ENCODE measurements at regions not wholly inside any gene's neighbourhood (a gene's known extent, or its start where the extent isn't known, plus 50 kb on each side); places are given as distances from the start of the nearest gene placed in this dataset.

DNA sequence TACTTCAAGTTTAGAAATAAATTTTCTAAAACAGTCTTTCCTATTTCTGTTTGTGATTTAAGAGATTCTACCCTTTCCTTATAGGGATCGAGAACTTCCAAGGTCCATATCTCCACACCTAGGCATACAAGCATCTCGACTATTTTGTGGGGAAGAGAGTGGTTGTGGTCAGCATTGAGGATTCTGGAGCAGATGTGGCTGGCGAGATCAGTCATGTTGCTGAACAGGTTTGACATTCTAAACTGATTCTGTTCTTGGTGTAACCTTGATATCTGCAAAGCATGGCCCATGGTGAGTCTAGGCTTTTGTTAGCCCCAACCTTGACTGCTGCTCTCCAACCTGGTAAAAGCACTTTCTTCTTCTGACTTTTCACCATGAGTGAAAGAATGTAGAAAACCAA lies 167.6 kb upstream of the POGK start (continued):
- TF ChIP-seq YY1 (IDR thresholded peaks at IDR 0.05; ENCODE audit: extremely low read depth, insufficient replicate concordance, low read depth, low read length) (no peak), EZH2 (IDR thresholded peaks at IDR 0.05) (no peak), EGR1 (IDR thresholded peaks at IDR 0.05; ENCODE audit: low read depth) (no peak)

DNA sequence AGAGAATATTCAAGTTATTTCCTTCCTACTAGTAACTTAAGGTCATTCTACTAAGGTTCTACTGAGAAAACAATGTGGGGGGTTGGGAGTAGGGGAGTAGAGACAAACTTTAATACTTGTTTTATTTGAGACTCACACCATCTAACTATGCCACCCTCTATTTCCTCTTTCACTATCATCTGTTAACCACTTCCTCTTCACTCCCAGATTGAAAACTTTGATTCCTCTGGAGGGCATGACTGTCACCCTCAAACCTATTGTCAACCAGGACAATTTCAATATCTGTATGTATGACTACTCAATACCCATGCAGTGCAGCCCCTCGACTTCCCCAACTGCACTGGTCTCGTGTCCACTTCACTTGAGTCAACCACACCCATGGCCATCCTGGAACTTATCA lies 165.6 kb upstream of the POGK start:
- Histone ChIP-seq H3K9ac (ENCODE audit: low read length) (no peak overlapping the region), H3K27me3 (ENCODE audit: insufficient read depth, low read length) (0 out of 2 replicates have a peak, but pooled peaks cover 3% of the 10 kb centered on the region), H3K4me3 (replicated peaks in 1 of 2; ENCODE audit: low read depth in 1 of 2, low read length in 2 of 2) (no peak overlapping the region), H2AFZ (ENCODE audit: low read depth, low read length, poor library complexity, severe bottlenecking) (no peak overlapping the region), H3K9me3 (ENCODE audit: control insufficient read depth in 1 of 2, insufficient read depth in 1 of 2, low read depth in 1 of 2, low read length in 2 of 2) (no peaks in the 10 kb centered on the region), H3K27ac (ENCODE audit: low read depth, low read length) (no peak overlapping the region), H3K4me1 (ENCODE audit: control insufficient read depth in 1 of 2, insufficient read depth in 2 of 2, low read length in 2 of 2) (no peaks in the 10 kb centered on the region), H3K9me2 (ENCODE audit: insufficient read depth) (no peaks in the 10 kb centered on the region), H3K79me2 (ENCODE audit: insufficient read depth, low read length) (no peaks in the 10 kb centered on the region), H3K36me3 (ENCODE audit: control insufficient read depth in 1 of 2, insufficient read depth in 2 of 2, low read length in 2 of 2) (no peaks in the 10 kb centered on the region), H4K20me1 (ENCODE audit: insufficient read depth) (no peaks in the 10 kb centered on the region), H3K4me2 (ENCODE audit: low read length) (no peak overlapping the region)
- TF ChIP-seq EGR1 (IDR thresholded peaks at IDR 0.05; ENCODE audit: low read depth) (no peak), FOSL1 (IDR thresholded peaks at IDR 0.05; ENCODE audit: low read depth) (no peak), EZH2 (IDR thresholded peaks at IDR 0.05) (no peak), CBX3 (IDR thresholded peaks at IDR 0.05; ENCODE audit: low read depth) (no peak), CEBPB (IDR thresholded peaks at IDR 0.05; ENCODE audit: low read depth) (no peak)
- TF ChIP-seq, protein P1, sequence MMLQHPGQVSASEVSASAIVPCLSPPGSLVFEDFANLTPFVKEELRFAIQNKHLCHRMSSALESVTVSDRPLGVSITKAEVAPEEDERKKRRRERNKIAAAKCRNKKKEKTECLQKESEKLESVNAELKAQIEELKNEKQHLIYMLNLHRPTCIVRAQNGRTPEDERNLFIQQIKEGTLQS (IDR thresholded peaks at IDR 0.05): no peak
- DNase-seq (ENCODE audit: low read depth, low spot score): no peak
- POLR2A ChIA-PET: no interaction called here
- no peak for ATAC-seq
- RAD21 ChIA-PET (ENCODE audit: low non-redundant PET in 1 of 2, low total read pairs in 2 of 2, uncharacterized antibody in 2 of 2, unreplicated experiment in 2 of 2): no interaction called here
- no TSS peak for BruUV-seq (replicated peaks)
- CTCF ChIA-PET: no interaction called here
- intact Hi-C loops (cut with micrococcal nuclease): no loop called here

DNA sequence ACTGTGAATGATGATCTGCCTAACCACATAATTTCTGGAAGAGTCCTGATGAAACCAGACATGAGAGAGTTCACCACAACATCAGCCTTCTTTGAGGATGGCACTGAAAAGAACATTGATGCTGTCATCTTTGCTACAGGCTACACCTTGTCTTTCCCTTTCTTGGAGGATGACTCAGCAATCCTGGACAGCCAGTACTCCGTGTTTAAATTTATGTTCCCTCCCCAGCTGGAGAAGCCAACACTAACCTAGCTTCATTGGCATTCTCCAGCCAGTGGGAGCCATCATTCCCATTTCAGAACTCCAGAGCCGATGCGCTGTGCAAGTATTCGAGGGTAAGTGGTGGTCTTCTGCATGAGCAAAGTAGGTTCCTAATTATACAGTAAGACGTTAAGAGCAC lies 164.1 kb upstream of the POGK start:
- no peak overlapping the region for H3K4me2 ChIP-seq (ENCODE audit: low read length)
- no peak for ATAC-seq

More for the DNA sequence above, 164.1 kb upstream of the POGK start:
- no peaks in the 10 kb centered on the region for H3K27me3 ChIP-seq (ENCODE audit: insufficient read depth, low read length)
- no peaks in the 10 kb centered on the region for H4K20me1 ChIP-seq (ENCODE audit: insufficient read depth)
- no peaks in the 10 kb centered on the region for H3K9me3 ChIP-seq (ENCODE audit: control insufficient read depth in 1 of 2, insufficient read depth in 1 of 2, low read depth in 1 of 2, low read length in 2 of 2)
- CTCF ChIA-PET: no interaction called here
- intact Hi-C loops (cut with micrococcal nuclease): no loop called here
- H3K27ac ChIP-seq (ENCODE audit: low read depth, low read length): no peak overlapping the region
- no peaks in the 10 kb centered on the region for H3K79me2 ChIP-seq (ENCODE audit: insufficient read depth, low read length)
- no TSS peak for BruUV-seq (replicated peaks)
- RAD21 ChIA-PET (ENCODE audit: low non-redundant PET in 1 of 2, low total read pairs in 2 of 2, uncharacterized antibody in 2 of 2, unreplicated experiment in 2 of 2): no interaction called here
- no peak overlapping the region for H3K4me3 ChIP-seq (replicated peaks in 1 of 2; ENCODE audit: low read depth in 1 of 2, low read length in 2 of 2)
- H3K4me1 ChIP-seq (ENCODE audit: control insufficient read depth in 1 of 2, insufficient read depth in 2 of 2, low read length in 2 of 2): no peaks in the 10 kb centered on the region
- TF ChIP-seq EZH2phosphoT487 (IDR thresholded peaks at IDR 0.05; ENCODE audit: borderline replicate concordance) (no peak), POLR2A (IDR thresholded peaks at IDR 0.05; ENCODE audit: borderline replicate concordance, extremely low read depth, insufficient read depth, insufficient read length) (no peak)
- no peak overlapping the region for H3K9ac ChIP-seq (ENCODE audit: low read length)
- no peaks in the 10 kb centered on the region for H3K36me3 ChIP-seq (ENCODE audit: control insufficient read depth in 1 of 2, insufficient read depth in 2 of 2, low read length in 2 of 2)
- DNase-seq (ENCODE audit: low read depth, low spot score): no peak
- POLR2A ChIA-PET: no interaction called here
- no peaks in the 10 kb centered on the region for H3K9me2 ChIP-seq (ENCODE audit: insufficient read depth)
- H2AFZ ChIP-seq (ENCODE audit: low read depth, low read length, poor library complexity, severe bottlenecking): no peak overlapping the region
